DMS153 treated with DMSO at 0.1 percent for 48 hours (cell line): ENCODE measurements at regions not wholly inside any gene's neighbourhood (a gene's known extent, or its start where the extent isn't known, plus 50 kb on each side); places are given as distances from the start of the nearest gene placed in this dataset.
"Not testable (repeated sequence)": the region's sequence is repeated elsewhere in the genome, so short reads cannot be mapped to it uniquely, and the experiment has no call there.

Experiments used
- DNase-seq: peaks from one replicate; lab custom pipeline; 2025; ENCODE audit not compliant: unreplicated experiment; lab: John Stamatoyannopoulos, UW

- no peak for DNase-seq
Measured at GRCh38 chrX:39264023-39264422, 462.8 kb downstream of the MID1IP1 start.

GRCh38 chrX:39267176-39267575 lies 465.9 kb downstream of the MID1IP1 start:
- no peak for DNase-seq

- no peak for DNase-seq
Measured at GRCh38 chrX:39268207-39268606, 466.9 kb downstream of the MID1IP1 start.

- DNase-seq, result no peak
Measured at GRCh38 chrX:39275500-39276068, 474.3 kb downstream of the MID1IP1 start.

- not testable (repeated sequence) for DNase-seq
Measured at GRCh38 chrX:39277685-39278390, 476.6 kb downstream of the MID1IP1 start.

- DNase-seq, result no peak
Measured at GRCh38 chrX:39283239-39283638, 482.0 kb downstream of the MID1IP1 start.

GRCh38 chrX:39288592-39288991 lies 487.3 kb downstream of the MID1IP1 start:
- no peak for DNase-seq

- DNase-seq, result no peak
Measured at GRCh38 chrX:39289827-39290226, 488.6 kb downstream of the MID1IP1 start.

GRCh38 chrX:39293203-39293602 lies 491.9 kb downstream of the MID1IP1 start:
- no peak for DNase-seq

GRCh38 chrX:39296472-39296871 lies 495.2 kb downstream of the MID1IP1 start:
- no peak for DNase-seq

GRCh38 chrX:39298821-39299220 lies 497.6 kb downstream of the MID1IP1 start:
- DNase-seq, result no peak

- DNase-seq, result no peak
Measured at GRCh38 chrX:39299615-39300014, 498.4 kb downstream of the MID1IP1 start.

- DNase-seq, result peak; percentile 51
Measured at GRCh38 chrX:39301036-39301435, 499.8 kb downstream of the MID1IP1 start.

GRCh38 chrX:39302838-39303237 lies 501.6 kb downstream of the MID1IP1 start:
- DNase-seq, result no peak

GRCh38 chrX:39304746-39305145 lies 503.5 kb downstream of the MID1IP1 start:
- DNase-seq, result no peak

GRCh38 chrX:39307488-39307887 lies 506.2 kb downstream of the MID1IP1 start:
- DNase-seq, result no peak

GRCh38 chrX:39308126-39308525 lies 506.9 kb downstream of the MID1IP1 start:
- DNase-seq, result no peak

- no peak for DNase-seq
Measured at GRCh38 chrX:39309018-39309635, 507.9 kb downstream of the MID1IP1 start.

- no peak for DNase-seq
Measured at GRCh38 chrX:39309721-39310152, 508.5 kb downstream of the MID1IP1 start.

GRCh38 chrX:39310891-39311290 lies 509.6 kb downstream of the MID1IP1 start:
- DNase-seq, result no peak

- DNase-seq, result no peak
Measured at GRCh38 chrX:39311646-39312045, 510.4 kb downstream of the MID1IP1 start.

GRCh38 chrX:39313146-39313545 lies 511.9 kb downstream of the MID1IP1 start:
- DNase-seq, result no peak
